GM12872 (cell line): ENCODE measurements at regions not wholly inside any gene's neighbourhood (a gene's known extent, or its start where the extent isn't known, plus 50 kb on each side); places are given as distances from the start of the nearest gene placed in this dataset.

Experiments
- CTCF ChIP-seq: IDR thresholded peaks from 3 replicates; pipeline ENCODE4 v1.5.1; 2011; ENCODE audit warnings: low read depth, mild to moderate bottlenecking, low read length, moderate library complexity; ENCODE audit not compliant: insufficient read depth

- TF ChIP-seq CTCF, result no peak
Measured at GRCh38 chr3:117665296-117665695, 955.7 kb downstream of the TUSC7 start.

- TF ChIP-seq CTCF, result no peak
Measured at GRCh38 chr3:117666325-117666724, 956.7 kb downstream of the TUSC7 start.

- TF ChIP-seq CTCF, result no peak
Measured at GRCh38 chr3:117666812-117667211, 957.2 kb downstream of the TUSC7 start.

- no peak for TF ChIP-seq CTCF
Measured at GRCh38 chr3:117669774-117670173, 960.2 kb downstream of the TUSC7 start.

GRCh38 chr3:117671722-117672318 is 962.2 kb downstream of the TUSC7 start:
- TF ChIP-seq CTCF, result no peak

- TF ChIP-seq CTCF, result no peak
Measured at GRCh38 chr3:117674321-117674720, 964.7 kb downstream of the TUSC7 start.

GRCh38 chr3:117681619-117682018 is 972.0 kb downstream of the TUSC7 start:
- TF ChIP-seq CTCF, result no peak
